Endodermal cell (in vitro differentiated cells): ENCODE measurements at regions not wholly inside any gene's neighbourhood (a gene's known extent, or its start where the extent isn't known, plus 50 kb on each side); places are given as distances from the start of the nearest gene placed in this dataset.

ENCODE experiments used
- DNase-seq: peaks from one replicate; pipeline ENCODE4 v3.0.0-alpha.2; 2017
- H3K27ac ChIP-seq: 2 replicates; pipeline ENCODE4 v1.5.1; 2013; ENCODE audit warnings: mild to moderate bottlenecking, low read depth, low read length, moderate library complexity
- H3K27me3 ChIP-seq: 2 replicates; pipeline ENCODE4 v1.6.1; 2013; ENCODE audit warnings: mild to moderate bottlenecking, low read length, moderate library complexity; ENCODE audit not compliant: insufficient read depth, control insufficient read depth, poor library complexity, severe bottlenecking
- H3K36me3 ChIP-seq: 2 replicates; pipeline ENCODE4 v1.7.0; 2013; ENCODE audit warnings: mild to moderate bottlenecking, low read length, moderate library complexity; ENCODE audit not compliant: control insufficient read depth, insufficient read depth
- H3K4me1 ChIP-seq: one replicate; pipeline ENCODE4 v1.7.0; 2013; ENCODE audit warnings: low read length; ENCODE audit not compliant: control insufficient read depth, insufficient read depth
- H3K4me3 ChIP-seq: 2 replicates; pipeline ENCODE4 v1.5.1; 2013; ENCODE audit warnings: mild to moderate bottlenecking, low read length, moderate library complexity
- H3K9ac ChIP-seq: 2 replicates; pipeline ENCODE4 v1.6.1; 2013; ENCODE audit warnings: mild to moderate bottlenecking, low read length, moderate library complexity; ENCODE audit not compliant: poor library complexity, severe bottlenecking; ENCODE audit errors: extremely low read depth
- H3K9me3 ChIP-seq: 2 replicates; pipeline ENCODE4 v1.6.1; 2013; ENCODE audit warnings: mild to moderate bottlenecking, low read length, moderate library complexity; ENCODE audit not compliant: control insufficient read depth
- H3K27ac Mint-ChIP-seq: 2 replicates; pipeline ENCODE4 v1.8.0; 2020; ENCODE audit warnings: mixed read lengths
- H3K27me3 Mint-ChIP-seq: 2 replicates; pipeline ENCODE4 v1.8.0; 2021; ENCODE audit warnings: mild to moderate bottlenecking, mixed read lengths; ENCODE audit not compliant: insufficient read depth
- H3K36me3 Mint-ChIP-seq: 2 replicates; pipeline ENCODE4 v1.8.0; 2020; ENCODE audit warnings: low read depth, mixed read lengths
- H3K4me1 Mint-ChIP-seq: 2 replicates; pipeline ENCODE4 v1.8.0; 2020; ENCODE audit warnings: mixed read lengths
- H3K4me3 Mint-ChIP-seq: 2 replicates; pipeline ENCODE4 v1.8.0; 2020; ENCODE audit warnings: mild to moderate bottlenecking, moderate library complexity, mixed read lengths
- H3K9me3 Mint-ChIP-seq: 2 replicates; pipeline ENCODE4 v1.8.0; 2020; ENCODE audit warnings: mild to moderate bottlenecking, mixed read lengths
- WGBS, 2 experiments: methylation state at CpG; one replicate each; pipeline versions ENCODE4 v1.1.5 to v1.1.7; 2013; ENCODE audit warnings: missing lambda C conversion rate in 2 of 2, mixed read lengths in 1 of 2; ENCODE audit not compliant: insufficient coverage in 1 of 2, insufficient read length in 1 of 2; 5-methylcytosine and 5-hydroxymethylcytosine counted together
- TF ChIP-seq, protein P1 (sequence below): fragments of 200-600 bp; sonication (generic); conservative IDR thresholded peaks from 2 replicates; pipeline ENCODE4 v1.5.0; 2021; ENCODE audit warnings: antibody characterized with exemption, mild to moderate bottlenecking

GRCh38 chr11:114912826-114913225 lies 234.5 kb downstream of the NXPE2 start:
- H3K9me3 ChIP-seq: peaks cover under 1% of the 10 kb centered on the region
- Mint-ChIP-seq H3K27ac (no peak overlapping the region), H3K4me3 (no peak overlapping the region), H3K9me3 (no peaks in the 10 kb centered on the region), H3K4me1 (peaks cover 12% of the 10 kb centered on the region), H3K27me3 (peaks cover 20% of the 10 kb centered on the region), H3K36me3 (no peaks in the 10 kb centered on the region)
- H3K4me3 ChIP-seq: no peak overlapping the region
- no peaks in the 10 kb centered on the region for H3K36me3 ChIP-seq
- peaks cover 19% of the 10 kb centered on the region for H3K27me3 ChIP-seq
- 91 to 100% methylated on average over 3 to 4 of the region's 4 CpGs for WGBS, 2 experiments
- no peak overlapping the region for H3K27ac ChIP-seq
- H3K9ac ChIP-seq: no peak overlapping the region
- DNase-seq: no peak
- peaks cover 6% of the 10 kb centered on the region for H3K4me1 ChIP-seq
- TF ChIP-seq, protein P1, sequence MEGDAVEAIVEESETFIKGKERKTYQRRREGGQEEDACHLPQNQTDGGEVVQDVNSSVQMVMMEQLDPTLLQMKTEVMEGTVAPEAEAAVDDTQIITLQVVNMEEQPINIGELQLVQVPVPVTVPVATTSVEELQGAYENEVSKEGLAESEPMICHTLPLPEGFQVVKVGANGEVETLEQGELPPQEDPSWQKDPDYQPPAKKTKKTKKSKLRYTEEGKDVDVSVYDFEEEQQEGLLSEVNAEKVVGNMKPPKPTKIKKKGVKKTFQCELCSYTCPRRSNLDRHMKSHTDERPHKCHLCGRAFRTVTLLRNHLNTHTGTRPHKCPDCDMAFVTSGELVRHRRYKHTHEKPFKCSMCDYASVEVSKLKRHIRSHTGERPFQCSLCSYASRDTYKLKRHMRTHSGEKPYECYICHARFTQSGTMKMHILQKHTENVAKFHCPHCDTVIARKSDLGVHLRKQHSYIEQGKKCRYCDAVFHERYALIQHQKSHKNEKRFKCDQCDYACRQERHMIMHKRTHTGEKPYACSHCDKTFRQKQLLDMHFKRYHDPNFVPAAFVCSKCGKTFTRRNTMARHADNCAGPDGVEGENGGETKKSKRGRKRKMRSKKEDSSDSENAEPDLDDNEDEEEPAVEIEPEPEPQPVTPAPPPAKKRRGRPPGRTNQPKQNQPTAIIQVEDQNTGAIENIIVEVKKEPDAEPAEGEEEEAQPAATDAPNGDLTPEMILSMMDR: no peak

DNA sequence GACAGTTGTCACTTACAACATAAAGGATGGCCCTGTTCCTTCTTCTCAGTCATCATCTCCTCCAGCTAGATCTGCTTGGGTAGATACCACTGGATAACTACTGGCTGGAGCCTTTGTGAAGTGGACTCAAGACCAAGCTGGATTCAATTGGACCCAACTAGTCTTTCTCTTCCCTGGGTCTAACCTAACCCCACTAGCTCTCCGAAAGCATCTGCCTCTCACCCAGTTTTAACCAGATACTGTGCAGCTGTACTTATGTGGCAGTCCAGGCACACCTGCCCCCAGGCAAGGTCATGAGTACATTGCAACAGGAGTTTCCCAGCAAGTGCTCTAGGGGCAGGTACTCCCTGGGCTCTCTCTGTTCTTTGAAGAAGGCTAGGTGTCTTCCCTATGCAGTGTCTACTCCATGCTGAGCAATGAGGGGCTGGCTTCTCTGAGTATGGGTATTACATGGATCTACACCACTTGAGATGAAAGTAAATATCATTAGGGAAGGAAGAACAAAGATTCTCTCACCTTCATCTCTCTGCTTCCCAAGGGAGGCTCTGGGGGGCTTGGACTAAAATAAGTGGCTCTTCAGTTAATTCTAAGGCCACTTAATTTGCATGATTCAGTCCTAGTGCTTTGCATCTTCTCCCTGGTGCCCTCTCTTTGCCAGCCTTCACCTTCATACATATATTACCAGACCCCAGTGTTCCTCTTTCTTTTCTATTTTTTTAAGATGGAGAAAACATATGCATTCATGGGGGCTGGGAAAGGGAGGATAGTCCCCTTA lies 236.1 kb downstream of the NXPE2 start:
- 97% methylated on average over 1 of the region's 1 CpG; no CpG with 5 or more reads in 1 of the 2 experiments for WGBS, 2 experiments
- Mint-ChIP-seq H3K36me3 (no peaks in the 10 kb centered on the region), H3K9me3 (no peaks in the 10 kb centered on the region), H3K27ac (no peak overlapping the region), H3K4me1 (peaks cover 9% of the 10 kb centered on the region), H3K27me3 (peaks cover 20% of the 10 kb centered on the region), H3K4me3 (no peak overlapping the region)
- H3K4me1 ChIP-seq: peaks cover 6% of the 10 kb centered on the region
- peaks cover 19% of the 10 kb centered on the region for H3K27me3 ChIP-seq
- no peaks in the 10 kb centered on the region for H3K9me3 ChIP-seq
- no peak overlapping the region for H3K4me3 ChIP-seq
- H3K36me3 ChIP-seq: no peaks in the 10 kb centered on the region
- no peak overlapping the region for H3K9ac ChIP-seq
- DNase-seq: no peak
- TF ChIP-seq, protein P1: no peak
- no peak overlapping the region for H3K27ac ChIP-seq

GRCh38 chr11:114915871-114916805 lies 237.8 kb downstream of the NXPE2 start:
- H3K36me3 ChIP-seq: no peaks in the 10 kb centered on the region
- H3K4me1 Mint-ChIP-seq: no peaks in the 10 kb centered on the region
- no peaks in the 10 kb centered on the region for H3K9me3 ChIP-seq
- no peak overlapping the region for H3K27ac ChIP-seq
- peaks cover 21% of the 10 kb centered on the region for H3K27me3 Mint-ChIP-seq
- H3K27me3 ChIP-seq: peaks cover 19% of the 10 kb centered on the region
- no peaks in the 10 kb centered on the region for H3K9me3 Mint-ChIP-seq
- H3K36me3 Mint-ChIP-seq: no peaks in the 10 kb centered on the region
- no peak overlapping the region for H3K27ac Mint-ChIP-seq
- no peak overlapping the region for H3K4me3 ChIP-seq
- TF ChIP-seq, protein P1: no peak
- no peak for DNase-seq
- H3K4me1 ChIP-seq: no peaks in the 10 kb centered on the region
- H3K4me3 Mint-ChIP-seq: no peak overlapping the region
- H3K9ac ChIP-seq: no peak overlapping the region
- WGBS, 2 experiments: 93 to 97% methylated on average over 8 to 13 of the region's 13 CpGs
